ENCODE measurements at regions not wholly inside any gene's neighbourhood (a gene's known extent, or its start where the extent isn't known, plus 50 kb on each side); places are given as distances from the start of the nearest gene placed in this dataset.

GRCh38 chr22:47276450-47276820, 514.0 kb downstream of the TBC1D22A start:
- Histone ChIP-seq H2AFZ (ENCODE audit: low read length) (peak overlapping the region; percentile 77), H3K4me2 (ENCODE audit: low read length) (peak overlapping the region; percentile 68), H3F3A (ENCODE audit: low read length, unreplicated experiment) (no peaks in the 10 kb centered on the region), H3K79me2 (ENCODE audit: low read length) (no peaks in the 10 kb centered on the region), H3K9ac (ENCODE audit: low read length) (no peak overlapping the region), H3K9me2 (replicated peaks; ENCODE audit: low read length) (no peaks in the 10 kb centered on the region), H3K9me3 (ENCODE audit: low read length) (no peaks in the 10 kb centered on the region), H3K27ac (ENCODE audit: low read length) (no peak overlapping the region), H3K4me1 (ENCODE audit: insufficient read depth, low read length) (peaks cover 27% of the 10 kb centered on the region), H3K27me3 (ENCODE audit: low read length) (no peaks in the 10 kb centered on the region), H3K4me3 (ENCODE audit: low read length) (no peak overlapping the region), H4K20me1 (ENCODE audit: low read length) (no peaks in the 10 kb centered on the region), H3K36me3 (ENCODE audit: low read depth, low read length) (no peaks in the 10 kb centered on the region)
- DNase-seq = no peak
- TF ChIP-seq EZH2phosphoT487 (IDR thresholded peaks at IDR 0.05; ENCODE audit: borderline replicate concordance, low read length) (no peak), EZH2 (IDR thresholded peaks at IDR 0.05; ENCODE audit: low read length, unreplicated experiment) (no peak)
- TF ChIP-seq, protein P1, sequence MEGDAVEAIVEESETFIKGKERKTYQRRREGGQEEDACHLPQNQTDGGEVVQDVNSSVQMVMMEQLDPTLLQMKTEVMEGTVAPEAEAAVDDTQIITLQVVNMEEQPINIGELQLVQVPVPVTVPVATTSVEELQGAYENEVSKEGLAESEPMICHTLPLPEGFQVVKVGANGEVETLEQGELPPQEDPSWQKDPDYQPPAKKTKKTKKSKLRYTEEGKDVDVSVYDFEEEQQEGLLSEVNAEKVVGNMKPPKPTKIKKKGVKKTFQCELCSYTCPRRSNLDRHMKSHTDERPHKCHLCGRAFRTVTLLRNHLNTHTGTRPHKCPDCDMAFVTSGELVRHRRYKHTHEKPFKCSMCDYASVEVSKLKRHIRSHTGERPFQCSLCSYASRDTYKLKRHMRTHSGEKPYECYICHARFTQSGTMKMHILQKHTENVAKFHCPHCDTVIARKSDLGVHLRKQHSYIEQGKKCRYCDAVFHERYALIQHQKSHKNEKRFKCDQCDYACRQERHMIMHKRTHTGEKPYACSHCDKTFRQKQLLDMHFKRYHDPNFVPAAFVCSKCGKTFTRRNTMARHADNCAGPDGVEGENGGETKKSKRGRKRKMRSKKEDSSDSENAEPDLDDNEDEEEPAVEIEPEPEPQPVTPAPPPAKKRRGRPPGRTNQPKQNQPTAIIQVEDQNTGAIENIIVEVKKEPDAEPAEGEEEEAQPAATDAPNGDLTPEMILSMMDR (conservative IDR thresholded peaks at IDR 0.05; ENCODE audit: low read depth, low read length) = no peak
- intact Hi-C loops (cut with micrococcal nuclease) = no loop called here
- BruUV-seq (replicated peaks) = no TSS peak
- POLR2A ChIA-PET (ENCODE audit: unreplicated experiment) = no interaction called here
- CTCF ChIA-PET = no interaction called here
- no peak for ATAC-seq

GRCh38 chr22:47275605-47276449, 513.4 kb downstream of the TBC1D22A start:
- Histone ChIP-seq H2AFZ (ENCODE audit: low read length) (peak overlapping the region; percentile 77), H3K9ac (ENCODE audit: low read length) (no peak overlapping the region), H3K9me2 (replicated peaks; ENCODE audit: low read length) (no peaks in the 10 kb centered on the region), H3K27ac (ENCODE audit: low read length) (peak overlapping the region; percentile 49), H3K27me3 (ENCODE audit: low read length) (no peaks in the 10 kb centered on the region), H3K4me1 (ENCODE audit: insufficient read depth, low read length) (peaks cover 21% of the 10 kb centered on the region), H3K9me3 (ENCODE audit: low read length) (no peaks in the 10 kb centered on the region), H3K4me2 (ENCODE audit: low read length) (peak overlapping the region; percentile 68), H3K36me3 (ENCODE audit: low read depth, low read length) (no peaks in the 10 kb centered on the region), H3K4me3 (ENCODE audit: low read length) (0 out of 2 replicates have a peak overlapping the region, but pooled peaks have one; percentile 18), H3F3A (ENCODE audit: low read length, unreplicated experiment) (no peaks in the 10 kb centered on the region), H4K20me1 (ENCODE audit: low read length) (no peaks in the 10 kb centered on the region), H3K79me2 (ENCODE audit: low read length) (no peaks in the 10 kb centered on the region)
- intact Hi-C loops (cut with micrococcal nuclease) = loop anchor here (2.0 kb wide), 1 partner anchor 61 kb away; no protein-coding TSS in a partner anchor
- ATAC-seq (peak; percentile 94), DNase-seq (peak; percentile 78)
- TF ChIP-seq, protein P1 (conservative IDR thresholded peaks at IDR 0.05; ENCODE audit: low read depth, low read length) = peak; percentile 51
- no peak for TF ChIP-seq EZH2phosphoT487 (IDR thresholded peaks at IDR 0.05; ENCODE audit: borderline replicate concordance, low read length)
- TF ChIP-seq EZH2 (IDR thresholded peaks at IDR 0.05; ENCODE audit: low read length, unreplicated experiment) = no peak
- ChIA-PET POLR2A (ENCODE audit: unreplicated experiment) (interaction anchor here (0.5 to 0.6 kb wide), 2 partner anchors 52 to 352 kb away, joined by 4 to 6 read pairs; no protein-coding TSS in a partner anchor), CTCF (no interaction called here)
- BruUV-seq (replicated peaks) = no TSS peak

GRCh38 chr22:47274196-47274595, 511.7 kb downstream of the TBC1D22A start:
- ChIA-PET POLR2A (ENCODE audit: unreplicated experiment) (no interaction called here), CTCF (no interaction called here)
- TF ChIP-seq EZH2 (IDR thresholded peaks at IDR 0.05; ENCODE audit: low read length, unreplicated experiment) (no peak), EZH2phosphoT487 (IDR thresholded peaks at IDR 0.05; ENCODE audit: borderline replicate concordance, low read length) (no peak)
- TF ChIP-seq, protein P1 (conservative IDR thresholded peaks at IDR 0.05; ENCODE audit: low read depth, low read length) = no peak
- intact Hi-C loops (cut with micrococcal nuclease) = loop anchor here (2.0 kb wide), 1 partner anchor 59 kb away; no protein-coding TSS in a partner anchor
- Histone ChIP-seq H3K4me3 (ENCODE audit: low read length) (no peak overlapping the region), H3K4me1 (ENCODE audit: insufficient read depth, low read length) (peaks cover 17% of the 10 kb centered on the region), H4K20me1 (ENCODE audit: low read length) (no peaks in the 10 kb centered on the region), H3K36me3 (ENCODE audit: low read depth, low read length) (no peaks in the 10 kb centered on the region), H3F3A (ENCODE audit: low read length, unreplicated experiment) (no peaks in the 10 kb centered on the region), H3K4me2 (ENCODE audit: low read length) (no peak overlapping the region), H3K27me3 (ENCODE audit: low read length) (no peaks in the 10 kb centered on the region), H3K9ac (ENCODE audit: low read length) (no peak overlapping the region), H3K9me2 (replicated peaks; ENCODE audit: low read length) (no peaks in the 10 kb centered on the region), H3K9me3 (ENCODE audit: low read length) (no peaks in the 10 kb centered on the region), H3K27ac (ENCODE audit: low read length) (no peak overlapping the region), H3K79me2 (ENCODE audit: low read length) (no peaks in the 10 kb centered on the region), H2AFZ (ENCODE audit: low read length) (no peak overlapping the region)
- DNase-seq = no peak
- BruUV-seq (replicated peaks) = no TSS peak
- ATAC-seq = no peak

All from PC-3 (cell line).